ENCODE measurements at regions not wholly inside any gene's neighbourhood (a gene's known extent, or its start where the extent isn't known, plus 50 kb on each side); places are given as distances from the start of the nearest gene placed in this dataset.

GRCh38 chrX:143115466-143115865, 89.7 kb downstream of the SPANXN4 start:
- no peak for FAIRE-seq
- Histone ChIP-seq H3K23me2 (ENCODE audit: low read depth, low read length) (no peaks in the 10 kb centered on the region), H4K5ac (ENCODE audit: insufficient read length, low read depth, low read length) (no peak overlapping the region), H3K4me1 (replicated peaks in 1 of 4; ENCODE audit: control insufficient read depth in 3 of 4, insufficient read depth in 4 of 4, low read length in 3 of 4) (no peaks in the 10 kb centered on the region), H3K14ac (ENCODE audit: insufficient read length) (no peak overlapping the region), H4K91ac (replicated peaks; ENCODE audit: insufficient read length, low read length) (no peak overlapping the region), H3K4me3 (ENCODE audit: extremely low read depth in 1 of 4, insufficient read depth in 2 of 4, low read depth in 3 of 4, low read length in 4 of 4) (no peak overlapping the region), H3K9ac (replicated peaks in 1 of 4; ENCODE audit: extremely low read depth in 1 of 4, low read depth in 3 of 4, low read length in 3 of 4) (no peak overlapping the region), H3K27ac (ENCODE audit: low read depth, low read length) (no peak overlapping the region), H2AFZ (ENCODE audit: low read length) (no peak overlapping the region), H3K36me3 (ENCODE audit: control insufficient read depth in 2 of 4, insufficient read depth in 4 of 4, low read length in 3 of 4) (no peaks in the 10 kb centered on the region), H2BK5ac (ENCODE audit: low read depth, low read length) (no peak overlapping the region), H3K4ac (replicated peaks; ENCODE audit: insufficient read length, low read depth, low read length) (no peak overlapping the region), H3K79me2 (ENCODE audit: control insufficient read depth in 1 of 2, insufficient read depth in 2 of 2, low read length in 2 of 2) (no peaks in the 10 kb centered on the region), H2BK20ac (ENCODE audit: low read length) (no peak overlapping the region), H3K56ac (replicated peaks; ENCODE audit: insufficient read length, low read depth, low read length) (no peak overlapping the region), H3K79me1 (ENCODE audit: low read depth, low read length) (no peaks in the 10 kb centered on the region), H2BK15ac (ENCODE audit: low read length) (no peak overlapping the region), H3K18ac (ENCODE audit: extremely low read depth, low read length) (no peak overlapping the region), H2AK5ac (ENCODE audit: low read depth, low read length) (no peak overlapping the region), H2BK120ac (replicated peaks; ENCODE audit: low read depth, low read length) (no peak overlapping the region), H3K27me3 (replicated peaks in 1 of 4; ENCODE audit: control insufficient read depth in 3 of 4, extremely low read depth in 1 of 4, insufficient read depth in 3 of 4, low read length in 3 of 4) (no peaks in the 10 kb centered on the region), H3K4me2 (ENCODE audit: insufficient read depth in 1 of 2, low read depth in 2 of 2, low read length in 2 of 2) (no peak overlapping the region), H3K23ac (ENCODE audit: insufficient read length) (no peak overlapping the region), H4K20me1 (replicated peaks in 1 of 2; ENCODE audit: control insufficient read depth in 1 of 2, insufficient read depth in 2 of 2, low read length in 2 of 2) (no peaks in the 10 kb centered on the region), H4K8ac (ENCODE audit: extremely low read depth, insufficient read depth, low read length) (no peak overlapping the region), H3K9me3 (ENCODE audit: insufficient read depth in 2 of 2, low read depth in 1 of 2, low read length in 1 of 2) (no peaks in the 10 kb centered on the region; a peak in 2 of 4 replicates), H2BK12ac (ENCODE audit: low read depth, low read length) (no peak overlapping the region)
- POLR2A ChIA-PET (ENCODE audit: partially characterized antibody), result no interaction called here
- 100% methylated on average over 1 of the region's 2 CpGs; no CpG with 5 or more reads in 1 of the 2 experiments for WGBS, 2 experiments (ENCODE audit: extremely low coverage in 1 of 2, insufficient coverage in 1 of 2, insufficient read length in 1 of 2, insufficient replicate concordance in 2 of 2, low coverage in 1 of 2, low lambda C conversion rate in 2 of 2, missing lambda C conversion rate in 1 of 2)
- CTCF ChIA-PET (ENCODE audit: partially characterized antibody), result no interaction called here
- no peak for DNase-seq (ENCODE audit: low read depth in 1 of 2, low spot score in 2 of 2)
- TF ChIP-seq ASH2L (IDR thresholded peaks at IDR 0.05; ENCODE audit: low read length), result no peak
- TF ChIP-seq CBX5 (IDR thresholded peaks at IDR 0.05; ENCODE audit: low read depth, low read length), result no peak
- TF ChIP-seq BCL11A (IDR thresholded peaks at IDR 0.05; ENCODE audit: low read depth in 2 of 2, low read length in 2 of 2), result no peak
- no peak for TF ChIP-seq CTCF (IDR thresholded peaks at IDR 0.05; ENCODE audit: control extremely low read depth in 1 of 3, insufficient read depth in 1 of 3, low read depth in 1 of 3, low read length in 3 of 3)
- no peak for TF ChIP-seq BRCA1 (IDR thresholded peaks at IDR 0.05; ENCODE audit: low read depth, low read length)
- no peak for TF ChIP-seq CBX8 (IDR thresholded peaks at IDR 0.05; ENCODE audit: borderline replicate concordance, low read depth, low read length)
- TF ChIP-seq ZNF274 (IDR thresholded peaks at IDR 0.05; ENCODE audit: borderline replicate concordance, extremely low read depth, low read length), result no peak
- no peak for TF ChIP-seq TEAD4 (IDR thresholded peaks at IDR 0.05; ENCODE audit: low read depth, low read length)
- TF ChIP-seq JUN (IDR thresholded peaks at IDR 0.05; ENCODE audit: low read depth, low read length), result no peak
- no peak for TF ChIP-seq MAX (IDR thresholded peaks at IDR 0.05)

Data from H1 (cell line).